Brain microvascular endothelial cell (primary cell): ENCODE measurements at regions not wholly inside any gene's neighbourhood (a gene's known extent, or its start where the extent isn't known, plus 50 kb on each side); places are given as distances from the start of the nearest gene placed in this dataset.

Experiments used
- DNase-seq: peaks from one replicate; pipeline ENCODE4 v3.0.0-alpha.2; 2020
- H3K27ac ChIP-seq: fragments of 250-450 bp; sonication (Bioruptor Pico); 2 replicates; pipeline ENCODE4 v1.5.1; 2020; ENCODE audit warnings: mild to moderate bottlenecking, moderate library complexity
- H3K27me3 ChIP-seq: fragments of 250-450 bp; sonication (Bioruptor Pico); replicated peaks from 2 replicates; pipeline ENCODE4 v1.5.1; 2020; ENCODE audit warnings: mild to moderate bottlenecking
- H3K36me3 ChIP-seq: fragments of 250-450 bp; sonication (Bioruptor Pico); replicated peaks from 2 replicates; pipeline ENCODE4 v1.5.1; 2020; ENCODE audit warnings: mild to moderate bottlenecking
- H3K4me3 ChIP-seq: 2 replicates; pipeline ENCODE4 v1.5.1; 2011; ENCODE audit warnings: low read depth, mild to moderate bottlenecking, control low read depth, low read length, moderate library complexity
- in situ Hi-C: cut with HindIII; loops from 2 replicates; pipeline ENCODE4 v1.10.0; 2017; ENCODE audit warnings: low sequenced_read_pairs, low pct_ligation_motif_present
- TF ChIP-seq, protein P1 (sequence below): IDR thresholded peaks from 2 replicates; pipeline ENCODE4 v1.5.1; 2011; ENCODE audit warnings: low read depth, mild to moderate bottlenecking, moderate library complexity, low read length, control low read depth, inconsistent platforms; ENCODE audit errors: missing control alignments

DNA sequence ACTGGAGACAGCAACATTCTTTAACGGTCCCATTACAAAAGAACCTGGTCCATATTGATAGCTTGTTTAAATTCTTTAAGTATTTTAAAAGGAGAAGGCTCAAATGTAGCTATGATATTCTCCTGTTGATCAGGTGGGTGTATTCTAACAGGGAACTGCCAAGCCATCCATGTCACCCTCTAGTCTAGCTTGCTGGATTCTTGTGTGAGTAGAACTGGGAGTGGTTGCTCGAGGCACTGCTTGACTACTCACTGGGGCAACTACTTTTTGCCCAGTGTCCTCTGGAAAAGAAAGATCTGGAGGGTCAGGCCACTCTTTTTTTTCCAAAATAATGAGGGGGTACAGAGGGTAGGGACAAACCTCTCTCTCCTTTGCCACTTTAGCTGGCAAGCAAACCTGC lies 155.1 kb downstream of the ZNF518B start:
- no peak for DNase-seq
- Histone ChIP-seq H3K27ac (no peak overlapping the region), H3K4me3 (no peak overlapping the region), H3K27me3 (no peaks in the 10 kb centered on the region), H3K36me3 (no peaks in the 10 kb centered on the region)
- in situ Hi-C loops: no loop called here
- TF ChIP-seq, protein P1, sequence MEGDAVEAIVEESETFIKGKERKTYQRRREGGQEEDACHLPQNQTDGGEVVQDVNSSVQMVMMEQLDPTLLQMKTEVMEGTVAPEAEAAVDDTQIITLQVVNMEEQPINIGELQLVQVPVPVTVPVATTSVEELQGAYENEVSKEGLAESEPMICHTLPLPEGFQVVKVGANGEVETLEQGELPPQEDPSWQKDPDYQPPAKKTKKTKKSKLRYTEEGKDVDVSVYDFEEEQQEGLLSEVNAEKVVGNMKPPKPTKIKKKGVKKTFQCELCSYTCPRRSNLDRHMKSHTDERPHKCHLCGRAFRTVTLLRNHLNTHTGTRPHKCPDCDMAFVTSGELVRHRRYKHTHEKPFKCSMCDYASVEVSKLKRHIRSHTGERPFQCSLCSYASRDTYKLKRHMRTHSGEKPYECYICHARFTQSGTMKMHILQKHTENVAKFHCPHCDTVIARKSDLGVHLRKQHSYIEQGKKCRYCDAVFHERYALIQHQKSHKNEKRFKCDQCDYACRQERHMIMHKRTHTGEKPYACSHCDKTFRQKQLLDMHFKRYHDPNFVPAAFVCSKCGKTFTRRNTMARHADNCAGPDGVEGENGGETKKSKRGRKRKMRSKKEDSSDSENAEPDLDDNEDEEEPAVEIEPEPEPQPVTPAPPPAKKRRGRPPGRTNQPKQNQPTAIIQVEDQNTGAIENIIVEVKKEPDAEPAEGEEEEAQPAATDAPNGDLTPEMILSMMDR: no peak

DNA sequence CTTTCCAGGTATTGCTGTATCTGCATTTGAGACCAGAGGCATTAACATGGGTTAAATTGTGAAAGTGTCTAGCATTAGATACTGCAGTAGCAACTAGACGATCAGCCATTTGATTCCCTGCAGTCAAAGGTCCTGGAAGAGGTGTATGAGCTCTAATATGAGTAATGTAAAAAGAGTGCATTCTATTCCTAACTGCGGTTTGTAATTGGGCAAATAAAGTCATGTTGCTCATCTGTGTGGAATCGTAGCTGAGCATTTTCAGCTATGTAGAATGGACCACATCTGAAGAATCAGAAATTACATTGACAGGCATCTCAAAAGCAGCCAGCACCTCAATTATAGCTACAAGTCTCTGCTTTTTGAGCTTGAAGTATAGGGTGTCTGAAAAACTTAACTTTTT lies 157.6 kb downstream of the ZNF518B start:
- DNase-seq: no peak
- in situ Hi-C loops: no loop called here
- TF ChIP-seq, protein P1: no peak
- Histone ChIP-seq H3K4me3 (no peak overlapping the region), H3K36me3 (no peaks in the 10 kb centered on the region), H3K27ac (no peak overlapping the region), H3K27me3 (no peaks in the 10 kb centered on the region)

DNA sequence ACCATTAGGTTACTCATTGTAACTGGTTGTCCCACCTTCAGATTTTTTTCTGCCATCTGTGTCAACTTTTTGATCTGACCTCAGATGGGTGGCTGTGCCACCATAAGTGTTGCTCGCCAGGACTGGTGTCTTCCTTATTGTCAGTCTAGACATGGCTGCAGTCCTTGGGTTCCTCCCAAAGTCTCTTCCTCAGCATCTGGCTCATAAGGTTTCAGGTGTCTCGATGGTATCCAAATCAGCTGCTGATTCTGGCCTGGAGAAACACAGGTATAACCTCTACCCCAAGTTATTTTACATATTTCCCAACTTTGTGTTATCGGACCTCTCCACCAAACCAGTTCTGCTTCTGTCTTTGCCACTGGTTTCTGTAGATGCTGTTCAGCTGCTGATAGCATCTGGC lies 158.5 kb downstream of the ZNF518B start:
- Histone ChIP-seq H3K36me3 (no peaks in the 10 kb centered on the region), H3K4me3 (no peak overlapping the region), H3K27ac (no peak overlapping the region), H3K27me3 (no peaks in the 10 kb centered on the region)
- in situ Hi-C loops: no loop called here
- DNase-seq: no peak
- TF ChIP-seq, protein P1: no peak

DNA sequence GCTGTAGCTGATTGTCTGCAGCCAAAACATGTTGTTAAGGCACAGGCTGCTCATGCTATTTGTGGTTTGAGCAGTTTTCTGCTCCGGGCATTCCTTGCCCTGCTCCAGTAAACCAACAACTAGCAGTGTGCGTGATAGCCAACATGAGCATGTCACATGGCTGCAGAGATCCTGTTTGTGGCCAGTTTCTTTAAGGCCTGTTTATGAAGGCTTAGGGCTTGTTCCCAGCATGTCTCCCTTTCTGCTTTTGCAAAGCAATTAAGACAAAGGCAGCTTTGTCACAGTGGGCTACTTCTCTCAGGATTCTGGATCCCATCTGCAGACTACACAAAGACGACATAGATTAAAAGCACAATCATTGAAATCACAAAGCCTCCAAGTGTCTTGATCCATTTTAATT lies 160.5 kb downstream of the ZNF518B start:
- in situ Hi-C loops: no loop called here
- no peaks in the 10 kb centered on the region for H3K36me3 ChIP-seq
- H3K27ac ChIP-seq: no peak overlapping the region
- no peak for DNase-seq
- TF ChIP-seq, protein P1: no peak
- H3K27me3 ChIP-seq: no peaks in the 10 kb centered on the region
- no peak overlapping the region for H3K4me3 ChIP-seq

DNA sequence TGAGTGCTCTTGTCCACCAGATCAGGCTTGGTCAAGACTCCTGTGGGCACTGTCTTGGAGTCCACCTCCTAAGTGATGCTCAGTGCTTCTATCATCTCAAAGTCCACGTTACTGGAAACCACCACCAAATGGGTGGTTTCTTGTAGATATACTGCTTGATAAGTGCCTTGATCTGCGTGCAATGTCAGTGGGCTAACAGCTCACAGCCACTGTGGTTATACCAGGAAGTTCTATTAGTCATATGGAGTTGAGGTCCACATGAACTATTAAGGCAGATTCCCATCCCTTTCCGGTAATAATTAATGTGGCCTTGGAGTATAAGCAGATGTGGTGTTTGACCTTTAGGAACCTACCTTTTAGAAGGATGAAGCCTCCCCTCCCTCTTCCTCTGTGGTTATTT lies 161.9 kb downstream of the ZNF518B start:
- no peak for DNase-seq
- Histone ChIP-seq H3K36me3 (no peaks in the 10 kb centered on the region), H3K27me3 (no peaks in the 10 kb centered on the region), H3K27ac (no peak overlapping the region), H3K4me3 (no peak overlapping the region)
- TF ChIP-seq, protein P1: no peak
- in situ Hi-C loops: no loop called here

DNA sequence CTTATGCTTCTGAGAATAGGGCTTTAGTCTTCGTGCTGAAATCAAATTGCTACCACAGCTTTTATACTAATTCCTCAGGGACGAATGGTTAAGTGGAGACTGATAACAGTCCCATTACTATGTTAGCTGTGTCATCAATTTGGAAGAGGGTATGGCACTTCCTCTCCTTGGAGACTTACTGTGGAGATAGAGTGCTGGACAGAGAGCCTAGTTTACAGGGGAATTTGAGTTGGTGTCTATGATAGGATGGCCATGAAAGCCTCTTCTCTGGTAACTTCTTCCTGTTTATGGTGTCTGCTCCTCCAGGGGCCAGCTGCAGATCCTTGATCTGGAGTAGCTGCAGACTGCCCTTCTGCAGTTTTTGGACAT lies 167.7 kb downstream of the ZNF518B start:
- no peak overlapping the region for H3K4me3 ChIP-seq
- H3K27ac ChIP-seq: no peak overlapping the region
- in situ Hi-C loops: no loop called here
- DNase-seq: no peak
- H3K27me3 ChIP-seq: no peaks in the 10 kb centered on the region
- TF ChIP-seq, protein P1: no peak
- no peaks in the 10 kb centered on the region for H3K36me3 ChIP-seq
